Duodenal mucosa (tissue), 2 donors: ENCODE measurements at regions not wholly inside any gene's neighbourhood (a gene's known extent, or its start where the extent isn't known, plus 50 kb on each side); places are given as distances from the start of the nearest gene placed in this dataset.

ENCODE experiments used
- H3K27ac ChIP-seq: one replicate; pipeline ENCODE4 v1.7.0; 2013; ENCODE audit warnings: low read depth, low read length
- H3K27me3 ChIP-seq, 2 donors: one replicate each; pipeline ENCODE4 v1.7.0; 2013; ENCODE audit warnings: low read length in 2 of 2, control low read depth in 1 of 2; ENCODE audit not compliant: insufficient read depth in 2 of 2, control insufficient read depth in 1 of 2
- H3K36me3 ChIP-seq, 2 donors: one replicate each; pipeline ENCODE4 v1.7.0; 2013; ENCODE audit warnings: low read length in 2 of 2, control low read depth in 1 of 2; ENCODE audit not compliant: insufficient read depth in 2 of 2, control insufficient read depth in 1 of 2
- H3K4me1 ChIP-seq, 2 donors: one replicate each; pipeline ENCODE4 v1.7.0; 2013; ENCODE audit warnings: low read length in 2 of 2, control low read depth in 1 of 2; ENCODE audit not compliant: insufficient read depth in 2 of 2, control insufficient read depth in 1 of 2
- H3K4me3 ChIP-seq, 2 donors: one replicate each; pipeline ENCODE4 v1.7.0; 2013; ENCODE audit warnings: low read length in 2 of 2, low read depth in 1 of 2
- H3K9ac ChIP-seq, 2 donors: one replicate each; pipeline ENCODE4 v1.7.0; 2013; ENCODE audit warnings: low read length in 2 of 2, low read depth in 1 of 2
- H3K9me3 ChIP-seq, 2 donors: one replicate each; pipeline ENCODE4 v1.7.0; 2013; ENCODE audit warnings: low read length in 2 of 2, control low read depth in 1 of 2; ENCODE audit not compliant: control insufficient read depth in 1 of 2

- Histone ChIP-seq H3K4me1 (no peaks in the 10 kb centered on the region), H3K9ac (no peak overlapping the region), H3K36me3 (no peaks in the 10 kb centered on the region), H3K9me3 (peaks cover 0 to 6% of the 10 kb centered on the region in 2 donors), H3K27me3 (peaks cover 0 to 4% of the 10 kb centered on the region in 2 donors), H3K4me3 (no peak overlapping the region), H3K27ac (no peak overlapping the region)
These were observed 317.9 kb upstream of the AJAP1 start for GRCh38 chr1:4336507-4336906.

- H3K9ac ChIP-seq: no peak overlapping the region
These were observed 313.0 kb upstream of the AJAP1 start for GRCh38 chr1:4341421-4341820.

GRCh38 chr1:4344065-4344732 is 310.2 kb upstream of the AJAP1 start:
- no peaks in the 10 kb centered on the region for H3K36me3 ChIP-seq
- H3K4me3 ChIP-seq: no peak overlapping the region
- no peak overlapping the region for H3K27ac ChIP-seq
- H3K27me3 ChIP-seq: no peaks in the 10 kb centered on the region
- H3K9me3 ChIP-seq: no peaks in the 10 kb centered on the region
- H3K9ac ChIP-seq: no peak overlapping the region
- no peaks in the 10 kb centered on the region for H3K4me1 ChIP-seq

More at GRCh38 chr1:4341421-4341820, 313.0 kb upstream of the AJAP1 start:
- no peaks in the 10 kb centered on the region for H3K4me1 ChIP-seq
- H3K4me3 ChIP-seq: no peak overlapping the region
- H3K36me3 ChIP-seq: no peaks in the 10 kb centered on the region
- H3K27me3 ChIP-seq: no peaks in the 10 kb centered on the region
- H3K27ac ChIP-seq: no peak overlapping the region
- H3K9me3 ChIP-seq: no peaks in the 10 kb centered on the region

- H3K27ac ChIP-seq: no peak overlapping the region
- H3K4me1 ChIP-seq: no peaks in the 10 kb centered on the region
- no peak overlapping the region for H3K9ac ChIP-seq
- no peaks in the 10 kb centered on the region for H3K36me3 ChIP-seq
- H3K27me3 ChIP-seq: no peaks in the 10 kb centered on the region
- no peaks in the 10 kb centered on the region for H3K9me3 ChIP-seq
- no peak overlapping the region for H3K4me3 ChIP-seq
These were observed 309.3 kb upstream of the AJAP1 start for GRCh38 chr1:4345094-4345493.

GRCh38 chr1:4346131-4346530 is 308.3 kb upstream of the AJAP1 start:
- no peak overlapping the region for H3K4me3 ChIP-seq
- H3K27me3 ChIP-seq: no peaks in the 10 kb centered on the region
- H3K9me3 ChIP-seq: no peaks in the 10 kb centered on the region
- H3K27ac ChIP-seq: no peak overlapping the region
- H3K4me1 ChIP-seq: no peaks in the 10 kb centered on the region
- H3K36me3 ChIP-seq: no peaks in the 10 kb centered on the region
- no peak overlapping the region for H3K9ac ChIP-seq

GRCh38 chr1:4351453-4351852 is 303.0 kb upstream of the AJAP1 start:
- no peaks in the 10 kb centered on the region for H3K9me3 ChIP-seq
- H3K4me3 ChIP-seq: no peak overlapping the region
- H3K27ac ChIP-seq: no peak overlapping the region
- H3K36me3 ChIP-seq: no peaks in the 10 kb centered on the region
- H3K9ac ChIP-seq: no peak overlapping the region
- no peaks in the 10 kb centered on the region for H3K27me3 ChIP-seq
- no peaks in the 10 kb centered on the region for H3K4me1 ChIP-seq

- Histone ChIP-seq H3K27me3 (no peaks in the 10 kb centered on the region), H3K36me3 (no peaks in the 10 kb centered on the region), H3K4me1 (no peaks in the 10 kb centered on the region), H3K9ac (no peak overlapping the region), H3K4me3 (no peak overlapping the region), H3K9me3 (no peaks in the 10 kb centered on the region), H3K27ac (no peak overlapping the region)
These were observed 301.1 kb upstream of the AJAP1 start for GRCh38 chr1:4353090-4353856.

- Histone ChIP-seq H3K36me3 (no peaks in the 10 kb centered on the region), H3K27me3 (no peaks in the 10 kb centered on the region), H3K9ac (no peak overlapping the region), H3K4me3 (no peak overlapping the region), H3K9me3 (no peaks in the 10 kb centered on the region), H3K4me1 (no peaks in the 10 kb centered on the region), H3K27ac (no peak overlapping the region)
These were observed 298.6 kb upstream of the AJAP1 start for GRCh38 chr1:4355839-4356238.

GRCh38 chr1:4362314-4363044 is 291.9 kb upstream of the AJAP1 start:
- no peak overlapping the region for H3K9ac ChIP-seq
- H3K27me3 ChIP-seq: no peaks in the 10 kb centered on the region
- H3K4me1 ChIP-seq: no peaks in the 10 kb centered on the region
- H3K27ac ChIP-seq: no peak overlapping the region
- peaks cover 0 to 5% of the 10 kb centered on the region in 2 donors for H3K9me3 ChIP-seq
- H3K4me3 ChIP-seq: no peak overlapping the region
- H3K36me3 ChIP-seq: no peaks in the 10 kb centered on the region

- H3K4me1 ChIP-seq: no peaks in the 10 kb centered on the region
- H3K27me3 ChIP-seq: no peaks in the 10 kb centered on the region
- H3K9me3 ChIP-seq: peaks cover 0 to 5% of the 10 kb centered on the region in 2 donors
- no peak overlapping the region for H3K9ac ChIP-seq
- no peak overlapping the region for H3K27ac ChIP-seq
- H3K4me3 ChIP-seq: no peak overlapping the region
- H3K36me3 ChIP-seq: no peaks in the 10 kb centered on the region
These were observed 288.3 kb upstream of the AJAP1 start for GRCh38 chr1:4366091-4366490.
